GM21825 (cell line): ENCODE measurements at regions not wholly inside any gene's neighbourhood (a gene's known extent, or its start where the extent isn't known, plus 50 kb on each side); places are given as distances from the start of the nearest gene placed in this dataset.

Experiments
- ATAC-seq: cut with Tn5 transposase; IDR thresholded peaks from one replicate; pipeline ENCODE4 v1.9.1; 2021; ENCODE audit warnings: mild to moderate bottlenecking, moderate library complexity; ENCODE audit not compliant: unreplicated experiment

DNA sequence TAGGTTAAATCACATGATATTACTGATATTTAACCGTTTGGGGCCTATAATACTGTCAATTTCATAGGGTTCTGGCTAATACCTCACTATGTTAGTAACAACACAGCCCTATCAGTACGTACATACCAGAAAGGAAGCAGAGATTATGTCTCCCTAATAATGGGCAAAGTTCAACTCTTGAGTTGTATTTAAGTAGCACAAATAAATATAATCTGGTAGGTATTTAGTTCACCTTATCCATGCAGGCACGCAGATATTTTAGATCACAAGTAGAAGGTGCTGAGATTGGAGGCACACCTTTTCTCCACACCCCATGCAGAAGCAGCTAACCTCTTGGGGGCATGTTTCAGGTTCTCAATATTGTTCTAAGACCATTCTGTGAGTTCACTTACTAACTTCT lies 118.9 kb downstream of the IRS1 start:
- no peak for ATAC-seq

GRCh38 chr2:226679389-226680065 lies 120.1 kb downstream of the IRS1 start:
- ATAC-seq = no peak

GRCh38 chr2:226678422-226678821 lies 121.2 kb downstream of the IRS1 start:
- no peak for ATAC-seq

- ATAC-seq = no peak
Measured at GRCh38 chr2:226677080-226677479, 122.5 kb downstream of the IRS1 start.

DNA sequence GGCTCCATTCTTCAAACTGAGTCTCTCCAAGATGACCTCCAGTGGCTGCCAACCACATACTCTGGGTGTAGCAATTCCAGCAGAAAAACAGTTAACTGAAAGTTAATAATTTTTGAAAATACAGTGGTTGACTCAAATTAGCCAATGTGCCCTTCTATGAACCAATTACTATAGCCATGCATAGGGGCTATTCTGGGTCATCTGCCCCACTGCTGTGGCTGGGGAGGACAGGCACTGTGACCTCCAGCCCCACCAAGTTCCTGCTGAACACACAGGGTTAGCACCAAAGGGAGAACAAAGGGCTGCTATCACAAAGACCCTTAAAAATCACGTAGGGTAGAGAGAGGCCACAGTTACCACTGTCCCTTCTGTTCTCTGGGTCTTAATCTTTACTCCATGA lies 123.0 kb downstream of the IRS1 start:
- ATAC-seq = no peak

DNA sequence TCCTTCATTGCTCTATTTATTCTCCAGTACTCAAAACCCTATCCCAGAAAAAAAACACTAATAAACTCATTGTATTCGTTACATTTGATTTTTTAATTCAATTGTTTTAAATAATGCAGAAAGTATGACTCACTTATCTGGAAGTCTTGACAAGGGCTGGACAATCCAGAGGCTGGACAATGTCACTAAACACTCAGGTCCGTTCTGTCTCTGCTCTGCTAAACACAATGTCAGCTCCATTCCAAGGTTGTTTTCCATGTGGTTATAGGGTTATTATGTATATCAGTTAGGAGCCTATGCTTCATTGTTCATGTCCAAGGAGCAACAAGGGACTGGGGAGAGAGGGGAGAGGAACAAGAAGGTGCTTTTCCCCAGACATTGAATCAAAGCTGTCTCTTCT lies 125.5 kb downstream of the IRS1 start:
- no peak for ATAC-seq

- no peak for ATAC-seq
Measured at GRCh38 chr2:226673314-226673723, 126.3 kb downstream of the IRS1 start.

GRCh38 chr2:226671141-226671676 lies 128.4 kb downstream of the IRS1 start:
- no peak for ATAC-seq

- peak; percentile 57 for ATAC-seq
Measured at GRCh38 chr2:226669905-226670304, 129.7 kb downstream of the IRS1 start.

DNA sequence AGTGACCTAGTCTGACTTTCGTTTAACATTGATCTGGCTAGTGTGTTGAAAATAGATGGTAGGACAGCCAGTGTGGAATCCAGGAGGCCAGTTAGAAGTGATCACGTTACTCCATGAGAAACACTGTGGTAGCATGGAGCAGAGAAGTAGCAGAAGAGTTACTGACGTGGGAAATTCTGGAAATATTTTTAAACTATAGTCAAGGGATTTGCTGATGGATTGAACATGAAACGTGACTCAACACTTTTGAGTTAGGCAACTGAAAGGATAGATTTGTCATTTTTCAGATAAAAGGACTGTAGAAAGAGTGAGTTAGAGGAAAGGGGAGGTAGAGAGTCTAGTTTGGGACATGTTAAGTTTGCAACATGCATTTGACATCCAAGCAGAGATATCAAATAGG lies 130.4 kb downstream of the IRS1 start:
- ATAC-seq = no peak

- no peak for ATAC-seq
Measured at GRCh38 chr2:226667736-226668135, 131.9 kb downstream of the IRS1 start.

- no peak for ATAC-seq
Measured at GRCh38 chr2:226665306-226665831, 134.3 kb downstream of the IRS1 start.

DNA sequence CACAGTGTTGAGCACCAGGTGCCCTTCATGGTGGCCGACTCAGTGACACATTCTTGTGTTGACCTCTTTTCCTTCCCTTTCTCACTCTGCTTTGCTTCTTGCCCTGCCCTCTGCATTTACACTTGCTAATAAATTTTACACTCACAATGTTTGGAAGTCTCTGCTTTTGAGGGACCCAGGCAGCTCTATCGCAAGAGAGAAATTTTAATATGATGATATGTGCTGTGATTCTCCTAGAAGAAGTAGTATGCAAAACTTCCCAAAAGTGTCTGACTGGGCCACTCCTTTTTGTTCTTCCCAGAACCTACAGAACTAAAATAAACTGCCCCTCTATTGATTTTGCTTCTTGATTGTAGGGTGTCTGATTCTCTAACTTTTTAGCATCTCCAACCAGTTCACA lies 135.0 kb downstream of the IRS1 start:
- ATAC-seq = no peak

GRCh38 chr2:226664140-226664539 lies 135.5 kb downstream of the IRS1 start:
- no peak for ATAC-seq

DNA sequence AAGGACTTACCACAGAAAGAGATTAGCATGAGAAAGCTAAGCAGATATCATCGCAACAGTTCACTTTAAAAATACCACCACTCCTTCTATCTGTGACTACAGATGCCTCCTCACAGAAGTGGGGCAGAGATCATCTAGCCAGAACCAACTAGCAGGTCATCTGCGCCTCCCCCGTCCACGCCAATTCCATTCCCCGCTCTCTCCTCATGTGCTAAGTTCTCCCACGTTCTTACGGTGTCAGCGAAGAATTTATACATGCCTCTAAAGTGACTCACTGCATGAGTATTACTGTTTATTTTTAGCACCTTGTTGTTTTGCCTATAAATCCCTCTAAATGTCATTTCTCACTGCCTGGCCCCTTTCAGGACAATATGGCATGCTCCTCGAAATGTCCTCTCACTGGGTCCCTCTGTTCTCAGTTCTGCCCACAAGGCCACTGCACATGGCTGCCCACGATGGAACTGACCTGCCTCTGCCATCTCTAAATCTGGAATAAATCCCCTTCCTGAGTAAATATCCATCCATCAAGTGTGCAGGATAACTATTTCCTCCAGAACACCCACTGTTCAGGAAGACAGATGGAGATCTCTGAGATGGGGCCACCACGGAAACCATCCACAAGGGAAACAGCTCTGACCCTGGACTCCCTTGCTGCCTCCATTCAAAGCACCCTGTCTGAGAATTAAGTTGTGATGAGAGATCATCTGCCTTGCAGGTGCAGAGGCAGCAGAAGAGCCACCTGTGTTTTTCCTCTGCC lies 137.7 kb downstream of the IRS1 start:
- no peak for ATAC-seq

GRCh38 chr2:226660526-226660925 lies 139.1 kb downstream of the IRS1 start:
- ATAC-seq = no peak

GRCh38 chr2:226660124-226660523 lies 139.5 kb downstream of the IRS1 start:
- no peak for ATAC-seq

GRCh38 chr2:226659410-226659809 lies 140.2 kb downstream of the IRS1 start:
- ATAC-seq = no peak

- no peak for ATAC-seq
Measured at GRCh38 chr2:226658555-226658954, 141.1 kb downstream of the IRS1 start.

- no peak for ATAC-seq
Measured at GRCh38 chr2:226657340-226658053, 142.1 kb downstream of the IRS1 start.

- ATAC-seq = no peak
Measured at GRCh38 chr2:226656367-226656766, 143.3 kb downstream of the IRS1 start.
